Esophagus squamous epithelium (tissue), 5 donors: ENCODE measurements at regions not wholly inside any gene's neighbourhood (a gene's known extent, or its start where the extent isn't known, plus 50 kb on each side); places are given as distances from the start of the nearest gene placed in this dataset.

Source experiments
- DNase-seq: peaks from one replicate; lab custom pipeline; 2025; lab: John Stamatoyannopoulos, UW
- H3K27ac ChIP-seq, 4 donors: fragments of 200-600 bp; sonication (generic); one replicate each; pipeline ENCODE4 v1.5.1; 2016 to 2019; ENCODE audit warnings: mild to moderate bottlenecking in 1 of 4
- H3K27me3 ChIP-seq, 4 donors: fragments of 200-600 bp; sonication (generic); 1 replicate in 3 of 4; 2 replicates in 1 of 4; pipeline versions ENCODE4 v1.5.1 to v1.6.0; 2017 to 2021; ENCODE audit warnings: antibody characterized with exemption in 1 of 4
- H3K36me3 ChIP-seq, 3 donors: fragments of 200-600 bp; sonication (generic); one replicate each; pipeline ENCODE4 v1.5.1; 2016 to 2019
- H3K4me1 ChIP-seq, 3 donors: fragments of 200-600 bp; sonication (generic); one replicate each; pipeline ENCODE4 v1.5.1; 2017 to 2019
- H3K4me3 ChIP-seq, 4 donors: fragments of 200-600 bp; sonication (generic); 1 replicate in 3 of 4; 2 replicates in 1 of 4; pipeline ENCODE4 v1.5.1; 2016 to 2019; ENCODE audit warnings: mild to moderate bottlenecking in 2 of 4, moderate library complexity in 1 of 4
- H3K9me3 ChIP-seq, 3 donors: fragments of 200-600 bp; sonication (generic); one replicate each; pipeline ENCODE4 v1.5.1; 2016 to 2019
- CTCF ChIP-seq, 6 experiments: fragments of 450-650 bp in 4 of 6; fragments of 200-600 bp in 2 of 6; sonication (generic) in 2 of 6; IDR thresholded peaks; one replicate each; pipeline ENCODE4 v1.5.1; 2016 to 2019; ENCODE audit warnings: antibody characterized with exemption in 6 of 6, mild to moderate bottlenecking in 4 of 6, moderate library complexity in 4 of 6
- POLR2A ChIP-seq, 4 donors: fragments of 450-650 bp; IDR thresholded peaks; one replicate each; pipeline ENCODE4 v1.6.1; 2017; ENCODE audit warnings: antibody characterized with exemption in 4 of 4, mild to moderate bottlenecking in 4 of 4, moderate library complexity in 3 of 4
- WGBS, 2 donors: methylation state at CpG; one replicate each; pipeline ENCODE4 v1.1.5; 2018; 5-methylcytosine and 5-hydroxymethylcytosine counted together
- intact Hi-C: fragments of 100-400 bp; cut with DNase I; formaldehyde crosslinking; loops from one replicate; pipeline ENCODE4 v1.15.0; 2022
- donor health status: DM: yes; HTN: yes; CAD: no.

GRCh38 chr6:119653329-119653728, 303.8 kb upstream of the MAN1A1 start:
- TF ChIP-seq POLR2A (IDR thresholded peaks at IDR 0.05), result no peak
- TF ChIP-seq CTCF (IDR thresholded peaks at IDR 0.05), result no peak
- DNase-seq, result no peak
- H3K36me3 ChIP-seq, result no peaks in the 10 kb centered on the region
- no peaks in the 10 kb centered on the region for H3K4me1 ChIP-seq
- no peaks in the 10 kb centered on the region for H3K9me3 ChIP-seq
- H3K27ac ChIP-seq, result no peak overlapping the region
- intact Hi-C loops, result no loop called here
- WGBS, 2 donors, result 83 to 95% methylated on average over 2 of the region's 2 CpGs
- no peak overlapping the region for H3K4me3 ChIP-seq
- H3K27me3 ChIP-seq, result no peaks in the 10 kb centered on the region

DNA sequence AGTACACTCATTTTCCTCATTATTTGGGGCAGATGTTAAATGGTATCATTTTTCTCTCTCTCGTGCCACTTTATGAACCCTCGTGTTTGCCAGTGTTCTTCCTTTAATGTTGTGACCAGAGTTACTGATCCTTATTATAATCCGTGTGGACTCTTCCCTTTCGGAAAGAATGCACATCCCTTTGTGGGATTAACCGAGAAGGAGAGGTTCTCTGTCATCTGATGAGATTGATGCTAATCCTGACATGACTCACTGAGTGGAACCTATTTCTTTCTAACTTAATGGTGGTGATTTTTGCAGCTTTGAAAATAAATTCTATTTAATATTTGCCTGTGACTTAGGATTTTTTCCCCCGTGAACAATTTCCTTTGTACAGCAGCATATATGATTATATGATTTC, 300.0 kb upstream of the MAN1A1 start:
- no peak for DNase-seq
- Histone ChIP-seq H3K27me3 (no peaks in the 10 kb centered on the region), H3K4me3 (no peak overlapping the region), H3K36me3 (no peaks in the 10 kb centered on the region), H3K9me3 (no peaks in the 10 kb centered on the region), H3K27ac (no peak overlapping the region), H3K4me1 (no peaks in the 10 kb centered on the region)
- intact Hi-C loops, result loop anchor here (10.0 kb wide), 1 partner anchor 285 kb away; no protein-coding TSS in a partner anchor
- 58 to 77% methylated on average over 6 of the region's 6 CpGs for WGBS, 2 donors
- TF ChIP-seq CTCF (IDR thresholded peaks at IDR 0.05), result no peak
- no peak for TF ChIP-seq POLR2A (IDR thresholded peaks at IDR 0.05)

- intact Hi-C loops, result loop anchor here (10.0 kb wide), 1 partner anchor 283 kb away; no protein-coding TSS in a partner anchor
Observed at GRCh38 chr6:119647309-119647708, 297.7 kb upstream of the MAN1A1 start.

GRCh38 chr6:119643876-119644275, 294.3 kb upstream of the MAN1A1 start:
- TF ChIP-seq CTCF (IDR thresholded peaks at IDR 0.05) (no peak), POLR2A (IDR thresholded peaks at IDR 0.05) (no peak)
- 87 to 92% methylated on average over 7 of the region's 7 CpGs for WGBS, 2 donors
- Histone ChIP-seq H3K4me1 (no peaks in the 10 kb centered on the region), H3K27ac (no peak overlapping the region), H3K9me3 (no peaks in the 10 kb centered on the region), H3K27me3 (no peaks in the 10 kb centered on the region), H3K4me3 (no peak overlapping the region), H3K36me3 (no peaks in the 10 kb centered on the region)
- intact Hi-C loops, result loop anchor here (10.0 kb wide), 1 partner anchor 279 kb away; no protein-coding TSS in a partner anchor
- no peak for DNase-seq

More at GRCh38 chr6:119647309-119647708, 297.7 kb upstream of the MAN1A1 start:
- no peaks in the 10 kb centered on the region for H3K4me1 ChIP-seq
- no peak overlapping the region for H3K27ac ChIP-seq
- no peak for DNase-seq
- WGBS, 2 donors, result 65 to 74% methylated on average over 2 of the region's 2 CpGs
- no peak for TF ChIP-seq POLR2A (IDR thresholded peaks at IDR 0.05)
- TF ChIP-seq CTCF (IDR thresholded peaks at IDR 0.05), result no peak
- no peaks in the 10 kb centered on the region for H3K36me3 ChIP-seq
- no peak overlapping the region for H3K4me3 ChIP-seq
- no peaks in the 10 kb centered on the region for H3K27me3 ChIP-seq
- H3K9me3 ChIP-seq, result no peaks in the 10 kb centered on the region

DNA sequence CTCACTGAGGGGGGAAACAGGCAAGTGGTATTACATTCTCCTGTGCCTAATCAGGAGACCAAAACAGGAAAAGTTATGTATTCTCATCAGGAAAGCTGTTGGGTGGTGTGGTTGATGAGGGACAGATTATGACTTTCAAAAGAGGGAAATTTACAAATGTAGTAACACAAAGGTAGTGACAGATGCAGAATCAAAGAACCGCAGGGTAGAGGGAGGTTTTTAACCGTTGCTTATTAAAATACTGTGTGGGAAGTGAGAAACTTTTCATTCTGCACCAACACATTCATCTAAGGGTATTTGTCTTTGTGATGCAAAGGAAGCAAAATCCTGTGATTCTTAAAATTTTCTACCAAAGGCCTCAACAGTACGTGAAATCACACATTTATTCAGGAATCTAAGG, 288.2 kb upstream of the MAN1A1 start:
- intact Hi-C loops, result no loop called here
- no peak for TF ChIP-seq POLR2A (IDR thresholded peaks at IDR 0.05)
- TF ChIP-seq CTCF (IDR thresholded peaks at IDR 0.05), result no peak
- Histone ChIP-seq H3K4me1 (no peaks in the 10 kb centered on the region), H3K27ac (no peak overlapping the region), H3K4me3 (no peak overlapping the region), H3K36me3 (no peaks in the 10 kb centered on the region), H3K9me3 (no peaks in the 10 kb centered on the region), H3K27me3 (no peaks in the 10 kb centered on the region)
- no peak for DNase-seq
- 60 to 65% methylated on average over 3 of the region's 3 CpGs for WGBS, 2 donors
